Ascending aorta (tissue), 2 donors: ENCODE measurements at regions not wholly inside any gene's neighbourhood (a gene's known extent, or its start where the extent isn't known, plus 50 kb on each side); places are given as distances from the start of the nearest gene placed in this dataset.
"Not testable (repeated sequence)": the region's sequence is repeated elsewhere in the genome, so short reads cannot be mapped to it uniquely, and the experiment has no call there.

Source experiments
- DNase-seq, 2 donors: peaks; one replicate each; pipeline ENCODE4 v3.0.0-alpha.2; 2019; ENCODE audit warnings: low spot score in 2 of 2
- H3K27ac ChIP-seq, 2 donors: fragments of 200-600 bp; sonication (generic); one replicate each; pipeline ENCODE4 v1.5.1; 2016 to 2017; ENCODE audit warnings: mild to moderate bottlenecking in 1 of 2
- H3K27me3 ChIP-seq: fragments of 200-600 bp; sonication (generic); one replicate; pipeline ENCODE4 v1.5.1; 2017
- H3K36me3 ChIP-seq, 2 donors: fragments of 200-600 bp; sonication (generic); one replicate each; pipeline ENCODE4 v1.5.1; 2016
- H3K4me1 ChIP-seq, 2 donors: fragments of 200-600 bp; sonication (generic); one replicate each; pipeline ENCODE4 v1.5.1; 2016 to 2017; ENCODE audit warnings: mild to moderate bottlenecking in 1 of 2
- H3K4me3 ChIP-seq, 2 donors: fragments of 200-600 bp; sonication (generic); one replicate each; pipeline ENCODE4 v1.5.1; 2016 to 2017; ENCODE audit warnings: mild to moderate bottlenecking in 1 of 2
- H3K9me3 ChIP-seq, 2 donors: fragments of 200-600 bp; sonication (generic); one replicate each; pipeline ENCODE4 v1.5.1; 2016
- intact Hi-C: fragments of 100-400 bp; cut with DNase I; formaldehyde crosslinking; loops from one replicate; pipeline ENCODE4 v1.15.1; 2023
- TF ChIP-seq, protein P1 (sequence below), 3 experiments: fragments of 200-600 bp in 2 of 3; fragments of 450-650 bp in 1 of 3; sonication (generic) in 2 of 3; IDR thresholded peaks; one replicate each; pipeline ENCODE4 v1.5.1; 2016 to 2019; ENCODE audit warnings: antibody characterized with exemption in 3 of 3, mild to moderate bottlenecking in 1 of 3, moderate library complexity in 1 of 3

DNA sequence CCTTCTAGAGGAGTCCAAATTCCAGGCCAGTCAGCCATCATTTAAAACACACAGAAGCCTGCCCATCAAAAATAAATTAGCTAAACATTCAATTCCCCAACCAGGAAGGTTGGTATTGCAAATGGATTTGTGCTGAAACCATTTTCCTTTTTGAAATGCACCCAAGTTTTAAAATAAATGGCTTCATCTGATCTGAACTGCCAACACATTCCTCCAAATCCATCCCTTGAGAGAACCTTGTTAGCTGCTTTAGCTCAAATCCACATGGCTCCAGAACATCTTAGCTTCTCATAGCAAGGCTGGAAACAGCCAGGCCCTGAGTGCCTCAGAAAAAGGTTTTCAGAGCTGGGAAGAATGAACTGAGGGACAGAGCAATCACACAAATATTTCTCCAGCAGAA is 306.3 kb downstream of the FZD1 start:
- Histone ChIP-seq H3K4me1 (peaks cover 0 to 10% of the 10 kb centered on the region in 2 donors), H3K9me3 (no peaks in the 10 kb centered on the region), H3K27me3 (no peaks in the 10 kb centered on the region), H3K36me3 (no peaks in the 10 kb centered on the region), H3K4me3 (no peak overlapping the region), H3K27ac (no peak overlapping the region)
- no peak for DNase-seq
- intact Hi-C loops: no loop called here
- TF ChIP-seq, protein P1, sequence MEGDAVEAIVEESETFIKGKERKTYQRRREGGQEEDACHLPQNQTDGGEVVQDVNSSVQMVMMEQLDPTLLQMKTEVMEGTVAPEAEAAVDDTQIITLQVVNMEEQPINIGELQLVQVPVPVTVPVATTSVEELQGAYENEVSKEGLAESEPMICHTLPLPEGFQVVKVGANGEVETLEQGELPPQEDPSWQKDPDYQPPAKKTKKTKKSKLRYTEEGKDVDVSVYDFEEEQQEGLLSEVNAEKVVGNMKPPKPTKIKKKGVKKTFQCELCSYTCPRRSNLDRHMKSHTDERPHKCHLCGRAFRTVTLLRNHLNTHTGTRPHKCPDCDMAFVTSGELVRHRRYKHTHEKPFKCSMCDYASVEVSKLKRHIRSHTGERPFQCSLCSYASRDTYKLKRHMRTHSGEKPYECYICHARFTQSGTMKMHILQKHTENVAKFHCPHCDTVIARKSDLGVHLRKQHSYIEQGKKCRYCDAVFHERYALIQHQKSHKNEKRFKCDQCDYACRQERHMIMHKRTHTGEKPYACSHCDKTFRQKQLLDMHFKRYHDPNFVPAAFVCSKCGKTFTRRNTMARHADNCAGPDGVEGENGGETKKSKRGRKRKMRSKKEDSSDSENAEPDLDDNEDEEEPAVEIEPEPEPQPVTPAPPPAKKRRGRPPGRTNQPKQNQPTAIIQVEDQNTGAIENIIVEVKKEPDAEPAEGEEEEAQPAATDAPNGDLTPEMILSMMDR (IDR thresholded peaks at IDR 0.05): no peak

- TF ChIP-seq, protein P1 (IDR thresholded peaks at IDR 0.05): no peak
- H3K27ac ChIP-seq: no peak overlapping the region
- peaks cover 0 to 7% of the 10 kb centered on the region in 2 donors for H3K4me1 ChIP-seq
- intact Hi-C loops: no loop called here
- no peaks in the 10 kb centered on the region for H3K27me3 ChIP-seq
- no peaks in the 10 kb centered on the region for H3K36me3 ChIP-seq
- no peak for DNase-seq
- no peak overlapping the region for H3K4me3 ChIP-seq
- no peaks in the 10 kb centered on the region for H3K9me3 ChIP-seq
Measured at GRCh38 chr7:91571601-91572000, 307.4 kb downstream of the FZD1 start.

GRCh38 chr7:91573405-91573804 is 307.1 kb downstream of the MTERF1 start:
- intact Hi-C loops: no loop called here
- no peak overlapping the region for H3K4me3 ChIP-seq
- no peak for DNase-seq
- no peaks in the 10 kb centered on the region for H3K36me3 ChIP-seq
- TF ChIP-seq, protein P1 (IDR thresholded peaks at IDR 0.05): no peak
- no peaks in the 10 kb centered on the region for H3K27me3 ChIP-seq
- H3K4me1 ChIP-seq: peaks cover 0 to 3% of the 10 kb centered on the region in 2 donors
- H3K27ac ChIP-seq: no peak overlapping the region
- no peaks in the 10 kb centered on the region for H3K9me3 ChIP-seq

- H3K27me3 ChIP-seq: not testable (repeated sequence)
Measured at GRCh38 chr7:91576459-91576858, 304.0 kb downstream of the MTERF1 start.

GRCh38 chr7:91579837-91580236 is 300.7 kb downstream of the MTERF1 start:
- Histone ChIP-seq H3K27ac (no peak overlapping the region), H3K27me3 (no peaks in the 10 kb centered on the region), H3K9me3 (no peaks in the 10 kb centered on the region), H3K36me3 (no peaks in the 10 kb centered on the region), H3K4me1 (no peaks in the 10 kb centered on the region), H3K4me3 (no peak overlapping the region)
- intact Hi-C loops: loop anchor here (2.0 kb wide), 1 partner anchor 17 kb away; no protein-coding TSS in a partner anchor
- DNase-seq: no peak
- TF ChIP-seq, protein P1 (IDR thresholded peaks at IDR 0.05): no peak

More at GRCh38 chr7:91576459-91576858, 304.0 kb downstream of the MTERF1 start:
- H3K36me3 ChIP-seq, H3K9me3 ChIP-seq, H3K4me1 ChIP-seq, intact Hi-C loops, H3K27ac ChIP-seq, H3K4me3 ChIP-seq, DNase-seq: not testable (repeated sequence)

- Histone ChIP-seq H3K9me3 (no peaks in the 10 kb centered on the region), H3K27ac (no peak overlapping the region), H3K36me3 (no peaks in the 10 kb centered on the region), H3K27me3 (no peaks in the 10 kb centered on the region), H3K4me3 (no peak overlapping the region), H3K4me1 (no peaks in the 10 kb centered on the region)
- no peak for DNase-seq
- TF ChIP-seq, protein P1 (IDR thresholded peaks at IDR 0.05): no peak
- intact Hi-C loops: no loop called here
Measured at GRCh38 chr7:91582799-91583477, 297.6 kb downstream of the MTERF1 start.
